Fibroblast of skin of left quadriceps (primary cell): ENCODE measurements at regions not wholly inside any gene's neighbourhood (a gene's known extent, or its start where the extent isn't known, plus 50 kb on each side); places are given as distances from the start of the nearest gene placed in this dataset.
A peak's percentile ranks its signal among the peaks of the same experiment; 100 is the strongest.

Experiments used
- DNase-seq, 2 experiments: peaks; one replicate each; pipeline ENCODE4 v3.0.0-alpha.2; 2013; ENCODE audit warnings: low read depth in 2 of 2

GRCh38 chr2:14255135-14255820, 377.2 kb upstream of the LRATD1 start:
- DNase-seq = no peak

GRCh38 chr2:14256890-14257289, 375.6 kb upstream of the LRATD1 start:
- peak; percentile 32 to 35 for DNase-seq

- no peak for DNase-seq
Observed at GRCh38 chr2:14257801-14258507, 374.6 kb upstream of the LRATD1 start.

GRCh38 chr2:14261771-14262170, 370.7 kb upstream of the LRATD1 start:
- DNase-seq = no peak

- no peak for DNase-seq
Observed at GRCh38 chr2:14263053-14263452, 369.5 kb upstream of the LRATD1 start.

- no peak for DNase-seq
Observed at GRCh38 chr2:14270036-14270582, 362.4 kb upstream of the LRATD1 start.

GRCh38 chr2:14272396-14273075, 360.0 kb upstream of the LRATD1 start:
- no peak for DNase-seq

- no peak for DNase-seq
Observed at GRCh38 chr2:14273650-14274049, 358.9 kb upstream of the LRATD1 start.

- no peak for DNase-seq
Observed at GRCh38 chr2:14284244-14284643, 348.3 kb upstream of the LRATD1 start.

- DNase-seq = no peak
Observed at GRCh38 chr2:14285812-14286211, 346.7 kb upstream of the LRATD1 start.

- no peak for DNase-seq
Observed at GRCh38 chr2:14288016-14288415, 344.5 kb upstream of the LRATD1 start.

- no peak for DNase-seq
Observed at GRCh38 chr2:14292964-14293363, 339.6 kb upstream of the LRATD1 start.

- DNase-seq = no peak
Observed at GRCh38 chr2:14297340-14297739, 335.2 kb upstream of the LRATD1 start.

GRCh38 chr2:14297906-14298305, 334.6 kb upstream of the LRATD1 start:
- DNase-seq = no peak

- DNase-seq = no peak
Observed at GRCh38 chr2:14301331-14301730, 331.2 kb upstream of the LRATD1 start.

GRCh38 chr2:14303366-14304115, 329.0 kb upstream of the LRATD1 start:
- DNase-seq = no peak

GRCh38 chr2:14304326-14304725, 328.2 kb upstream of the LRATD1 start:
- DNase-seq = no peak

- no peak for DNase-seq
Observed at GRCh38 chr2:14306268-14306861, 326.2 kb upstream of the LRATD1 start.

GRCh38 chr2:14313341-14313740, 319.2 kb upstream of the LRATD1 start:
- peak in 1 of 2 experiments; percentile 1 for DNase-seq

- no peak for DNase-seq
Observed at GRCh38 chr2:14316594-14316993, 315.9 kb upstream of the LRATD1 start.

- DNase-seq = no peak
Observed at GRCh38 chr2:14321357-14321756, 311.2 kb upstream of the LRATD1 start.
